Activated CD4-positive, alpha-beta T cell treated with anti-CD3 and anti-CD28 coated beads, Interleukin-2, amount 50 U/mL, for 1 hour (primary cell): ENCODE measurements at regions not wholly inside any gene's neighbourhood (a gene's known extent, or its start where the extent isn't known, plus 50 kb on each side); places are given as distances from the start of the nearest gene placed in this dataset.

ENCODE experiments used
- DNase-seq: peaks from one replicate; pipeline ENCODE4 v3.0.0-alpha.2; 2020

- DNase-seq = no peak
Measured at GRCh38 chr2:134189009-134189720, 64.7 kb upstream of the MGAT5 start.

GRCh38 chr2:134190062-134190806 is 63.6 kb upstream of the MGAT5 start:
- DNase-seq = no peak

DNA sequence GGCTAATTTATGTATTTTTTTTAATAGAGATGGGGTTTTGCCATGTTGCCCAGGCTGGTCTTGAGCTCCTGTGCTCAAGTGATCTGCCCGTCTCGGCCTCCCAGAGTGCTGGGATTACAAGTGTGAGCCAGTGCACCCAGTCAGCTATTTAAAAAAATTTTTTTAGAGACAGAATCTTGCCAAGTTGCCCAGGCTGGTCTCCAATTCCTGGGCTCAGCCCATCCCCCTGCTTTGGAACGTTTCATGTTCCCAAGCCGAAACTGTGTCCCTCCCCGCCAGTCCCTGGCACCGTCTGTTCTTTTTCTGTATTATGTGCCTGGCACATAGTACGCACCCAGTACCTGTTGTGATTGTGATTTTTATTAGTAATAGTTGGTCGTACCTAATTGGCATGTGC is 63.1 kb upstream of the MGAT5 start:
- no peak for DNase-seq

DNA sequence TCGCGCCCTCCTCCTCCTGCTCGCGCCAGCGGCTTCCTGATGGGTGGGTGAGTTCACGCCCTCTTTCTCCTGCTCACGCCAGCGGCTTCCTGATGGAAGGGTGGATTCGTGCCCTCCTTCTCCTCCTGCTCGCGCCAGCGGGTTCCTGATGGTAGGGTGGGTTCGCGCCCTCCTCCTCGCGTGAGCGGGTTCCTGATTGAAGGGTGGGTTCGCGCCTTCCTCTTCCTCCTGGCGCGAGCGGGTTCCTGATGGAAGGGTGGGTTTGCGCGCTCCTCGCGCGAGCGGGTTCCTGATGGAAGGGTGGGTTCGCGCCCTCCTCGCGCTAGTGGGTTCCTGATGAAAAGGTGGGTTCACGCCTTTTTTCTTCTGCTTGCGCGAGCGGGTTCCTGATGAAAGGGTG is 62.0 kb upstream of the MGAT5 start:
- DNase-seq = no peak

DNA sequence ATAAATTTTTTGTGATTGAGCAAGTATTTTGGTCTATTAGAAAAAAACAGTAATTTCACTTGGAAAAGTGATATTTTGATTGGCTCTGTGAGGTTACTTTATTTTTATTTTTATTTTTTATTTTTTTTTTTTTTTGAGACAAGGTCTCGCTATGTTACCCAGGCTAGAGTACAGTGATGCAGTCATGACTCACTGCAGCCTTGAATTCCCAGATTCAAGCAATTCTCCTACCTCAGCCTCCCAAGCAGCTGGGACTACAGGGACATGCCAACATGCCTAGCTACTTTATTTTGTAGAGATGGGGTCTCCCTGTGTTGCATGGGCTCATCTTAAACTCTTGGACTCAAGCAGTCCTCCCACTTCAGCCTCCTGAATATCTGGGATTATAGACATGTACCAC is 60.9 kb upstream of the MGAT5 start:
- DNase-seq = no peak

- DNase-seq = no peak
Measured at GRCh38 chr2:134194519-134194918, 59.4 kb upstream of the MGAT5 start.

- DNase-seq = no peak
Measured at GRCh38 chr2:134195341-134195740, 58.5 kb upstream of the MGAT5 start.

GRCh38 chr2:134197445-134197844 is 56.4 kb upstream of the MGAT5 start:
- no peak for DNase-seq

- DNase-seq = no peak
Measured at GRCh38 chr2:134198006-134198634, 55.8 kb upstream of the MGAT5 start.

DNA sequence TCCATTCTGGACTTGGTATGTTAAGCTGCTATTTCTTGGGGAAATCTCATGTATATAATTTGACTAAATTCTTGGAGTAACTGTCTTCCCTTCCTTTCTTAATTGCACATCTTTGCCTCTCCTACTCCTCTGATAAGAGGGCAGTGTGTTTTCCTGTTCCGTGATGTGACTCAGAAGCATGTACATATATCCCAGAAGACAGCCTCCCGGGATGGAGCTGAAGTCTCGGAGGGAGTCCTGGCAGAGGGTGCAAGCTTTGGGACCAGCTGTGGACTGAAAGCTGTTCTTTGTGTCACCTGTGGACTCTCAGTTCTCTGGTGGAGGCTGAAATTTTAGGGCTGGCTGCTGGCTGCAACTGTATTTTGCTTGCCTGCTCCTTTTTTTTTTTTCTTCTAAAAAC is 54.7 kb upstream of the MGAT5 start:
- no peak for DNase-seq

GRCh38 chr2:134200036-134200618 is 53.7 kb upstream of the MGAT5 start:
- no peak for DNase-seq

DNA sequence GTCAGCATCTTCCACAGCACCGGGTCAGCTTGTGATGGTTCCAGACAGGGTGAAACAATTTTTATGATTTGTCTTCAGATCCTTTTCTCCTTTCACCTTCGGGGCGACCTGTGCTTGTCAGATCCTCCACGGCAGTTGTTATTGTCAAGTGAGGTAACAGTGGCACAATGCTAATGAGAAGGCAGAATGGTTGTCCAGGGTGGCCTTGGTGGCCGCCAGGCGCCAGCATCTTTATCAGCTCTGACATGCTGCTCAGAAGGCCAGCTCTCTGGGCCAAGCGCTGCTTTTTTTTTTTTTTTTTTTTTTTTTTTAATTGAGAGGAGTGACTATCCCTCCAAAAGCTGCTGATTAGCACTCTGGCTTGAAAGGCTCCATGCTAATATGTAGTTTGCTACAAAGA is 52.3 kb upstream of the MGAT5 start:
- DNase-seq = no peak

DNA sequence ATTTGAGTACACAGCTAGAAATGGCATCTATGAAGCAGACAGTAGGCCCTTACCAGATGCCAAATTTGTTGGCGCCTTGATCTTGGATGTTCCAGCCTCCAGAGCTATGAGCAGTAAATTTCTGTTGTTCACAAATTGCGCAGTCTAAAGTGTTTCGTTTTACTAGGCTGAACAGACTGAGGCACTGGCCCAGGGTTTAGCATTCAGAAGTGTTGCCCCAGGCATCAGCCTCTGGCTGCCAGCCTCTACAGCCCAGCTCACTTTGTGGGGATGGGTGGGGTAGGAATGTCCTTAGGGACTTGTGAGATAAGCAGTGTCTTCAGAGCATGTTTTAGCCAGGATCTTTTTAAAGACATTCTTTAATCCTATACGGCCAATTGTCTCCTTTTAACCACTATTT is 51.5 kb upstream of the MGAT5 start:
- no peak for DNase-seq

- DNase-seq = no peak
Measured at GRCh38 chr2:134203175-134203574, 50.7 kb upstream of the MGAT5 start.
